Natural killer cell (primary cell): ENCODE measurements at regions not wholly inside any gene's neighbourhood (a gene's known extent, or its start where the extent isn't known, plus 50 kb on each side); places are given as distances from the start of the nearest gene placed in this dataset.

Experiments
- ATAC-seq, 3 donors: fragments of 150-1000 bp in 2 of 3; fragments of 200-7000 bp in 1 of 3; cut with Tn5 transposase; 1 replicate in 1 of 3; 2 replicates in 2 of 3; pipeline ENCODE4 v1.10.0; 2021; ENCODE audit warnings: mild to moderate bottlenecking in 2 of 3, moderate library complexity in 2 of 3
- DNase-seq, 2 donors: peaks; one replicate each; pipeline versions ENCODE4 v3.0.0 to v3.0.0-alpha.2; 2013 to 2021; ENCODE audit warnings: mixed read lengths in 1 of 2
- H3K27ac ChIP-seq: one replicate; pipeline ENCODE4 v1.5.1; 2013; ENCODE audit warnings: mild to moderate bottlenecking, low read length
- H3K27me3 ChIP-seq: one replicate; pipeline ENCODE4 v1.6.1; 2013; ENCODE audit warnings: low read length; ENCODE audit not compliant: control insufficient read depth, insufficient read depth
- H3K36me3 ChIP-seq: one replicate; pipeline ENCODE4 v1.6.1; 2013; ENCODE audit warnings: low read length; ENCODE audit not compliant: control insufficient read depth, insufficient read depth
- H3K4me1 ChIP-seq: one replicate; pipeline ENCODE4 v1.6.1; 2013; ENCODE audit warnings: low read length; ENCODE audit not compliant: control insufficient read depth, insufficient read depth
- H3K4me3 ChIP-seq: one replicate; pipeline ENCODE4 v1.5.1; 2013; ENCODE audit warnings: low read length
- H3K9me3 ChIP-seq: one replicate; pipeline ENCODE4 v1.6.1; 2013; ENCODE audit warnings: low read length; ENCODE audit not compliant: control insufficient read depth, insufficient read depth
- H3K27ac Mint-ChIP-seq, 2 donors: one replicate each; pipeline ENCODE4 v1.8.0; 2022; ENCODE audit warnings: mild to moderate bottlenecking in 2 of 2, mixed read lengths in 2 of 2, moderate library complexity in 1 of 2
- H3K27me3 Mint-ChIP-seq, 2 donors: one replicate each; pipeline ENCODE4 v1.8.0; 2022; ENCODE audit warnings: low read depth in 2 of 2, mixed read lengths in 2 of 2
- H3K36me3 Mint-ChIP-seq: one replicate; pipeline ENCODE4 v1.8.0; 2022; ENCODE audit warnings: mixed read lengths
- H3K4me1 Mint-ChIP-seq, 2 donors: one replicate each; pipeline ENCODE4 v1.8.0; 2022; ENCODE audit warnings: mixed read lengths in 2 of 2
- H3K4me3 Mint-ChIP-seq: one replicate; pipeline ENCODE4 v1.8.0; 2022; ENCODE audit warnings: mild to moderate bottlenecking, moderate library complexity, mixed read lengths
- H3K9me3 Mint-ChIP-seq, 2 donors: one replicate each; pipeline ENCODE4 v1.8.0; 2022; ENCODE audit warnings: mixed read lengths in 2 of 2
- CTCF ChIP-seq: fragments of 200-600 bp; IDR thresholded peaks from one replicate; pipeline ENCODE4 v1.8.0; 2022; ENCODE audit warnings: antibody characterized with exemption
- WGBS: methylation state at CpG from one replicate; pipeline ENCODE4 v1.1.7; 2013; ENCODE audit warnings: missing lambda C conversion rate; ENCODE audit not compliant: insufficient coverage; 5-methylcytosine and 5-hydroxymethylcytosine counted together
- intact Hi-C: fragments of 100-400 bp; cut with micrococcal nuclease; formaldehyde crosslinking; loops from one replicate; pipeline ENCODE4 v1.14.2; 2022

GRCh38 chr4:138055890-138056289 lies 186.3 kb downstream of the SLC7A11 start:
- no peaks in the 10 kb centered on the region for H3K4me1 ChIP-seq
- intact Hi-C loops, result no loop called here
- TF ChIP-seq CTCF, result no peak
- no peak overlapping the region for H3K4me3 ChIP-seq
- no peaks in the 10 kb centered on the region for H3K27me3 ChIP-seq
- Mint-ChIP-seq H3K27me3 (no peaks in the 10 kb centered on the region), H3K27ac (no peak overlapping the region), H3K4me3 (no peak overlapping the region), H3K9me3 (peaks cover 4% of the 10 kb centered on the region in 2 donors), H3K36me3 (no peaks in the 10 kb centered on the region), H3K4me1 (no peaks in the 10 kb centered on the region)
- ATAC-seq (no peak), DNase-seq (no peak)
- no peaks in the 10 kb centered on the region for H3K9me3 ChIP-seq
- WGBS, result no CpG with 5 or more reads among the region's 2 CpGs
- no peaks in the 10 kb centered on the region for H3K36me3 ChIP-seq
- no peak overlapping the region for H3K27ac ChIP-seq

GRCh38 chr4:138053641-138054301 lies 188.4 kb downstream of the SLC7A11 start:
- H3K4me3 ChIP-seq, result no peak overlapping the region
- no peaks in the 10 kb centered on the region for H3K36me3 ChIP-seq
- H3K27me3 ChIP-seq, result no peaks in the 10 kb centered on the region
- Mint-ChIP-seq H3K9me3 (peaks cover 0 to 4% of the 10 kb centered on the region in 2 donors), H3K36me3 (no peaks in the 10 kb centered on the region), H3K4me1 (no peaks in the 10 kb centered on the region), H3K27me3 (no peaks in the 10 kb centered on the region), H3K27ac (no peak overlapping the region), H3K4me3 (no peak overlapping the region)
- intact Hi-C loops, result no loop called here
- no peaks in the 10 kb centered on the region for H3K9me3 ChIP-seq
- WGBS, result 78% methylated on average over 5 of the region's 5 CpGs
- no peak overlapping the region for H3K27ac ChIP-seq
- no peak for TF ChIP-seq CTCF
- no peak for DNase-seq
- H3K4me1 ChIP-seq, result no peaks in the 10 kb centered on the region
- no peak for ATAC-seq

DNA sequence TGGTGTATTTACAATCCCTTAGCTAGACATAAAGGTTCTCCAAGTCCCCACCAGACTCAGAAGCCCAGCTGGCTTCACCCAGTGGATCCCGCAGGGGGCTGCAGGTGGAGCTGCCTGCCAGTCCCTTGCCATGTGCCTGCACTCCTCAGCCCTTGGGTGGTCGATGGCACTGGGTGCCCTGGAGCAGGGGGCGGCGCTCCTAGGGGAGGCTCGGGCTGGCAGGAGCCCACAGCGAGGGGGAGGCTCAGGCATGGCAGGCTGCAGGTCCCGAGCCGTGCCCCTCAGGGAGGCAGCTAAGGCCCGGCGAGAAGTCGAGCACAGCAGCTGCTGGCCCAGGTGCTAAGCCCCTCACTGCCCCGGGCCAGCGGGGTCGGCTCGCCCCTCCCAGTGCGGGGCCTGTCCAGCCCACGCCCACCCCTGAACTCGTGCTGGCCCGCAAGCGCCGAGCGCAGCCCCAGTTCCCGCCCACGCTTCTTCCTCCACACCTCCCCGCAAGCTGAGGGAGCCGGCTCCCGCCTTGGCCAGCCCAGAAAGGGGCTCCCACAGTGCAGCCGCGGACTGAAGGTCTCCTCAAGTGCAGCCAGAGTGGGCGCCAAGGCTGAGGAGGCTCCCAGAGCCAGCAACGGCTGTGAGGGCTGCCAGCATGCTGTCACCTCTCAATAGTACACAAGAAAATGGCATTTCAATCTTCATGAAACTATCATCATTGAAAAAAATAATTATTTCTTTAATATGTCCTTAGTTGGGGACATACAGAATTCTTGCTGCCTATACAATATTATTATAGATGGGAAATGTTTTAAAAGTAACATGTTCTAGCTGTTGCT lies 189.1 kb downstream of the SLC7A11 start:
- no peak for ATAC-seq
- Mint-ChIP-seq H3K9me3 (peaks cover 0 to under 1% of the 10 kb centered on the region in 2 donors), H3K27me3 (no peaks in the 10 kb centered on the region), H3K36me3 (no peaks in the 10 kb centered on the region), H3K4me3 (no peak overlapping the region), H3K4me1 (no peaks in the 10 kb centered on the region), H3K27ac (no peak overlapping the region)
- DNase-seq, result no peak
- H3K36me3 ChIP-seq, result no peaks in the 10 kb centered on the region
- no peaks in the 10 kb centered on the region for H3K9me3 ChIP-seq
- intact Hi-C loops, result no loop called here
- no peak overlapping the region for H3K4me3 ChIP-seq
- no peaks in the 10 kb centered on the region for H3K4me1 ChIP-seq
- TF ChIP-seq CTCF, result no peak
- WGBS, result 89% methylated on average over 31 of the region's 31 CpGs
- H3K27me3 ChIP-seq, result no peaks in the 10 kb centered on the region
- H3K27ac ChIP-seq, result no peak overlapping the region
